MCF 10A (cell line): ENCODE measurements at regions not wholly inside any gene's neighbourhood (a gene's known extent, or its start where the extent isn't known, plus 50 kb on each side); places are given as distances from the start of the nearest gene placed in this dataset.

ENCODE experiments used
- BruUV-seq: library from RNA; stranded (reverse); fragments of 400-500 nt; replicated peaks from 2 replicates; lab custom pipeline; 2021; lab: Mats Ljungman, UMichigan
- CTCF ChIA-PET: fragments of 300-600 bp; sonication (Branson Sonifier 250); formaldehyde crosslinking; extraction: SDS; loops from one replicate; lab custom pipeline; 2021; ENCODE audit warnings: antibody characterized with exemption, inconsistent platforms; lab: Yijun Ruan, JAX
- POLR2A ChIA-PET: fragments of 300-600, 350-650 bp; sonication (Branson Sonifier 250); formaldehyde crosslinking; extraction: SDS; loops from one replicate; lab custom pipeline; 2020; ENCODE audit warnings: antibody characterized with exemption, inconsistent platforms; lab: Yijun Ruan, JAX
- DNase-seq: peaks from one replicate; pipeline ENCODE4 v3.0.0-alpha.2; 2018; ENCODE audit not compliant: unreplicated experiment
- H3K27ac Mint-ChIP-seq: one replicate; pipeline ENCODE4 v1.8.0; 2022; ENCODE audit warnings: mild to moderate bottlenecking, low read depth, mixed read lengths; ENCODE audit not compliant: unreplicated experiment
- H3K27me3 Mint-ChIP-seq: one replicate; pipeline ENCODE4 v1.8.0; 2022; ENCODE audit warnings: mixed read lengths; ENCODE audit not compliant: insufficient read depth, unreplicated experiment
- H3K36me3 Mint-ChIP-seq: one replicate; pipeline ENCODE4 v1.8.0; 2022; ENCODE audit warnings: mild to moderate bottlenecking, moderate library complexity, mixed read lengths; ENCODE audit not compliant: insufficient read depth, unreplicated experiment
- H3K4me1 Mint-ChIP-seq: one replicate; pipeline ENCODE4 v1.8.0; 2022; ENCODE audit warnings: mixed read lengths; ENCODE audit not compliant: insufficient read depth, unreplicated experiment
- H3K4me3 Mint-ChIP-seq: one replicate; pipeline ENCODE4 v1.8.0; 2022; ENCODE audit warnings: mild to moderate bottlenecking, moderate library complexity, mixed read lengths; ENCODE audit not compliant: unreplicated experiment
- H3K9me3 Mint-ChIP-seq: one replicate; pipeline ENCODE4 v1.8.0; 2022; ENCODE audit warnings: mixed read lengths; ENCODE audit not compliant: unreplicated experiment
- CTCF ChIP-seq: fragments of 200-600 bp; IDR thresholded peaks from one replicate; pipeline ENCODE4 v1.8.0; 2022; ENCODE audit warnings: antibody characterized with exemption, mild to moderate bottlenecking; ENCODE audit not compliant: unreplicated experiment
- intact Hi-C: fragments of 100-400 bp; cut with micrococcal nuclease; formaldehyde crosslinking; loops from 2 replicates; pipeline ENCODE4 v1.14.1; 2022

GRCh38 chr13:65095161-65096082 is 2134.7 kb downstream of the PCDH9 start:
- H3K9me3 Mint-ChIP-seq = no peaks in the 10 kb centered on the region
- CTCF ChIA-PET = interaction anchor here (0.7 kb wide), 1 partner anchor 447 kb away, joined by 3 read pairs; no protein-coding TSS in a partner anchor

GRCh38 chr13:65093357-65093756 is 2136.8 kb downstream of the PCDH9 start:
- no TSS peak for BruUV-seq
- Mint-ChIP-seq H3K27ac (no peak overlapping the region), H3K4me3 (no peak overlapping the region), H3K9me3 (no peaks in the 10 kb centered on the region), H3K27me3 (no peaks in the 10 kb centered on the region), H3K36me3 (no peaks in the 10 kb centered on the region), H3K4me1 (peaks cover 13% of the 10 kb centered on the region)
- intact Hi-C loops = no loop called here
- CTCF ChIA-PET = no interaction called here
- no peak for DNase-seq
- no peak for TF ChIP-seq CTCF
- POLR2A ChIA-PET = no interaction called here

More at GRCh38 chr13:65095161-65096082, 2134.7 kb downstream of the PCDH9 start:
- Mint-ChIP-seq H3K36me3 (no peaks in the 10 kb centered on the region), H3K4me3 (no peak overlapping the region), H3K4me1 (peaks cover 13% of the 10 kb centered on the region), H3K27me3 (no peaks in the 10 kb centered on the region), H3K27ac (no peak overlapping the region)
- POLR2A ChIA-PET = interaction anchor here (0.7 kb wide), 1 partner anchor 71 kb away, joined by 4 read pairs; no protein-coding TSS in a partner anchor
- intact Hi-C loops = no loop called here
- no peak for TF ChIP-seq CTCF
- DNase-seq = no peak
- no TSS peak for BruUV-seq

DNA sequence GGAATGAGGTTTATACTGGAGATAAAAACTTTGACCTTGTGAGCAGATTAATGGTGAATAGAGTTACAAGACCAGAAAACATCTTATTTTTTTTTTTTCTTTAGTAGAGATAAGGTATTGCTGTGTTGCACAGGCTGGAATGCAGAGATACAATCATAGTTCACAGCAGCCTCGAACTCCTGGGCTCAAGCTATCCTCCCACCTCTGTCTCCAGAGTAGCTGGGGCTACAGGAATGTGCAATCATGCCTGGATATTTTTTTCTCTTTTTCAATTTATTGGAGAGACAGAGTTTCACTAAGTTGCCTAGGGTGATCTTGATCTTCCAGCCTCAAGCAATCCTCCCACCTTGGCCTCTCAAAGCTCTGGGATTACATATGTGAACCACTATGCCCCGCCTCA is 2139.1 kb downstream of the PCDH9 start:
- Mint-ChIP-seq H3K9me3 (no peaks in the 10 kb centered on the region), H3K36me3 (no peaks in the 10 kb centered on the region), H3K27me3 (no peaks in the 10 kb centered on the region), H3K4me3 (no peak overlapping the region), H3K27ac (no peak overlapping the region), H3K4me1 (no peaks in the 10 kb centered on the region)
- POLR2A ChIA-PET = interaction anchor here (0.6 kb wide), 1 partner anchor 8 kb away, joined by 4 read pairs; no protein-coding TSS in a partner anchor
- BruUV-seq = no TSS peak
- DNase-seq = no peak
- CTCF ChIA-PET = no interaction called here
- no peak for TF ChIP-seq CTCF
- intact Hi-C loops = no loop called here

DNA sequence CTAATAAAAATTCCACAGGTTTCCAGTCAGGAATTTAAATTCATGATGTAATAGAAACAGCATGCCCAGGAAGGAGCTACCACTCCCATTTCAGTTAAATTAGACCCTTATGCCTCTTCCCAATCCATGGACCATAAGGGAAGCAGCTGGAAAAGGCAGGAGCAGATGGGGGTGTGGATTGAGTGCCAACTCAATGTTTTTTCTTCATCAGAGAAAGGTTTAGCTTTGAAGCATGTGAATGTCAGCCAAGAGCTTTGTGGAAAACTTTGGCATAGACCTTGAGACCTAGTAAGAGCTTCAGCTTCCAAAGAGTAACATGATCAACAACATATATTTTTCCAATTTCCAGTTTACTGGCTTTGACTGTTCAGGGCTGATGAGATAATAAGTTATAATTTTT is 2139.9 kb downstream of the PCDH9 start:
- TF ChIP-seq CTCF = no peak
- CTCF ChIA-PET = no interaction called here
- Mint-ChIP-seq H3K27ac (no peak overlapping the region), H3K27me3 (no peaks in the 10 kb centered on the region), H3K4me1 (no peaks in the 10 kb centered on the region), H3K36me3 (no peaks in the 10 kb centered on the region), H3K4me3 (no peak overlapping the region), H3K9me3 (no peaks in the 10 kb centered on the region)
- BruUV-seq = no TSS peak
- DNase-seq = no peak
- POLR2A ChIA-PET = no interaction called here
- intact Hi-C loops = no loop called here
